OCI-LY1 (cell line): ENCODE measurements at regions not wholly inside any gene's neighbourhood (a gene's known extent, or its start where the extent isn't known, plus 50 kb on each side); places are given as distances from the start of the nearest gene placed in this dataset.

Experiments used
- H2AFZ ChIP-seq: fragments of 200-600 bp; sonication (generic), shearing (Covaris generic); 2 replicates; pipeline ENCODE4 v1.6.0; 2014; ENCODE audit warnings: antibody characterized with exemption, mild to moderate bottlenecking, low read length
- H3F3A ChIP-seq: fragments of 200-600 bp; sonication (generic), shearing (Covaris generic); 2 replicates; pipeline ENCODE4 v1.6.0; 2014; ENCODE audit warnings: mild to moderate bottlenecking, antibody characterized with exemption, low read length, moderate library complexity; ENCODE audit not compliant: insufficient read depth
- H3K27ac ChIP-seq: fragments of 200-600 bp; sonication (generic); 2 replicates; pipeline ENCODE4 v1.5.1; 2014; ENCODE audit warnings: low read length, mixed run types, mild to moderate bottlenecking, low read depth; ENCODE audit not compliant: poor library complexity, severe bottlenecking
- H3K27me3 ChIP-seq: fragments of 200-600 bp; sonication (generic); 2 replicates; pipeline ENCODE4 v1.6.0; 2014; ENCODE audit warnings: antibody characterized with exemption, mild to moderate bottlenecking, low read length, moderate library complexity; ENCODE audit not compliant: insufficient read depth
- H3K36me3 ChIP-seq: fragments of 200-600 bp; sonication (generic); 2 replicates; pipeline ENCODE4 v1.6.1; 2014; ENCODE audit warnings: mild to moderate bottlenecking, antibody characterized with exemption, low read length, moderate library complexity, mixed read lengths; ENCODE audit not compliant: insufficient read depth
- H3K4me1 ChIP-seq: fragments of 200-600 bp; sonication (generic); 2 replicates; pipeline ENCODE4 v1.5.1; 2014; ENCODE audit warnings: mild to moderate bottlenecking, low read length, moderate library complexity; ENCODE audit not compliant: insufficient read depth, severe bottlenecking
- H3K4me2 ChIP-seq: fragments of 200-600 bp; sonication (generic), shearing (Covaris generic); 2 replicates; pipeline ENCODE4 v1.6.1; 2014; ENCODE audit warnings: low read length
- H3K4me3 ChIP-seq: fragments of 200-600 bp; sonication (generic); 2 replicates; pipeline ENCODE4 v1.5.1; 2014; ENCODE audit warnings: low read length, low read depth, mild to moderate bottlenecking, mixed read lengths; ENCODE audit not compliant: poor library complexity, severe bottlenecking
- H3K79me2 ChIP-seq: fragments of 200-600 bp; shearing (Covaris generic); 2 replicates; pipeline ENCODE4 v1.6.1; 2016; ENCODE audit warnings: mixed run types, low read length, mixed read lengths; ENCODE audit not compliant: insufficient read depth
- H3K9ac ChIP-seq: fragments of 200-600 bp; sonication (generic), shearing (Covaris generic); 2 replicates; pipeline ENCODE4 v1.6.1; 2014; ENCODE audit warnings: mild to moderate bottlenecking, low read length, mixed read lengths
- H3K9me2 ChIP-seq: fragments of 200-600 bp; sonication (generic), shearing (Covaris generic); 2 replicates; pipeline ENCODE4 v1.6.1; 2014; ENCODE audit warnings: low read depth, mild to moderate bottlenecking, low read length, mixed read lengths
- H3K9me3 ChIP-seq: fragments of 200-600 bp; shearing (Covaris generic); 2 replicates; pipeline ENCODE4 v1.6.1; 2014; ENCODE audit warnings: low read length, mixed read lengths
- H4K20me1 ChIP-seq: fragments of 200-600 bp; sonication (generic), shearing (Covaris generic); 2 replicates; pipeline ENCODE4 v1.6.0; 2016; ENCODE audit warnings: mild to moderate bottlenecking, low read length; ENCODE audit not compliant: insufficient read depth
- EZH2 ChIP-seq: fragments of 200-600 bp; sonication (generic), shearing (Covaris generic); IDR thresholded peaks from 2 replicates; pipeline ENCODE4 v1.8.0; 2017; ENCODE audit warnings: borderline replicate concordance, mixed run types, mild to moderate bottlenecking, antibody characterized with exemption, low read length, moderate library complexity, mixed read lengths
- TF ChIP-seq, protein P1 (sequence below): fragments of 200-600 bp; sonication (generic), shearing (Covaris generic); IDR thresholded peaks from 2 replicates; pipeline ENCODE4 v1.5.1; 2017; ENCODE audit warnings: mild to moderate bottlenecking, antibody characterized with exemption, low read length, moderate library complexity, mixed read lengths

DNA sequence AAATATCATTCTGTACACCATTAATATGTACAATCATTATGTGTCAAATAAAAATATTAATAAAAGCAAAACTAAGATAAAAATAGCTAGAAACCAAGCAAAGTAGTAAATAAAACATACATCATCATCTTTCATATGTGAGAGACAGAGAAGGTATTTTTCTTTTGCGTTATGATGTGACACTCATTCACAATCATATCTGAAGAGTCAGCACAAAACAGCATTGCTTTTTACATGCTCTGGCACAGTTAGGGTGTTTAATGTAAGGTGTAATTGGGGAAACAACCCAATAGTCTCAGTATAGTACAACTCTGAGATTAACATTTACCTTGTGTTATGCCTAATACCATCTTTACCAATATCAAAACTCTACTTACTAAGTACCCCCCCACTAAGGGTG lies 376.6 kb downstream of the TMA16 start:
- no peak for TF ChIP-seq EZH2
- TF ChIP-seq, protein P1, sequence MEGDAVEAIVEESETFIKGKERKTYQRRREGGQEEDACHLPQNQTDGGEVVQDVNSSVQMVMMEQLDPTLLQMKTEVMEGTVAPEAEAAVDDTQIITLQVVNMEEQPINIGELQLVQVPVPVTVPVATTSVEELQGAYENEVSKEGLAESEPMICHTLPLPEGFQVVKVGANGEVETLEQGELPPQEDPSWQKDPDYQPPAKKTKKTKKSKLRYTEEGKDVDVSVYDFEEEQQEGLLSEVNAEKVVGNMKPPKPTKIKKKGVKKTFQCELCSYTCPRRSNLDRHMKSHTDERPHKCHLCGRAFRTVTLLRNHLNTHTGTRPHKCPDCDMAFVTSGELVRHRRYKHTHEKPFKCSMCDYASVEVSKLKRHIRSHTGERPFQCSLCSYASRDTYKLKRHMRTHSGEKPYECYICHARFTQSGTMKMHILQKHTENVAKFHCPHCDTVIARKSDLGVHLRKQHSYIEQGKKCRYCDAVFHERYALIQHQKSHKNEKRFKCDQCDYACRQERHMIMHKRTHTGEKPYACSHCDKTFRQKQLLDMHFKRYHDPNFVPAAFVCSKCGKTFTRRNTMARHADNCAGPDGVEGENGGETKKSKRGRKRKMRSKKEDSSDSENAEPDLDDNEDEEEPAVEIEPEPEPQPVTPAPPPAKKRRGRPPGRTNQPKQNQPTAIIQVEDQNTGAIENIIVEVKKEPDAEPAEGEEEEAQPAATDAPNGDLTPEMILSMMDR: no peak
- Histone ChIP-seq H3K79me2 (no peaks in the 10 kb centered on the region), H3K9me3 (no peaks in the 10 kb centered on the region), H3K27ac (no peak overlapping the region), H3F3A (no peaks in the 10 kb centered on the region), H3K4me2 (no peak overlapping the region), H3K4me1 (no peaks in the 10 kb centered on the region), H3K4me3 (no peak overlapping the region), H3K9me2 (no peaks in the 10 kb centered on the region), H4K20me1 (no peaks in the 10 kb centered on the region), H3K27me3 (no peaks in the 10 kb centered on the region), H3K36me3 (no peaks in the 10 kb centered on the region), H3K9ac (no peak overlapping the region), H2AFZ (no peak overlapping the region)

DNA sequence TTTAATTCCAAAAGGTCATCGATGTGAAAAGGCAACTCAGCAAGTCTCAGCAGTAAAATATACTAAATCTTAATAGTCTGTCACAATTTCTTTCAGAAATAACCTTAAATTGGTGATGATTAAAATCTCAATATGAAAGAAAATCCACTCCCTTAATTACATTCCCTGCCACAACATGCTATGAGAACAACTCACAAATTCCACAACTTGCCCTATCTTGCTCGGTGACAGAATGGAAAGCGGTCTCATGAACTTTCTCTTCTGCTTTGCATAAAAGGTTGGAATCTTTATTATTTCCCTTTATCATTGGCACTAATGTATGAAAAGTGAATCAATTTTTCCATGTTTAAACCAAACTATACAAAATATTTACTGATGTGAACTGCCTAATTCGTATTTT lies 380.8 kb downstream of the TMA16 start:
- Histone ChIP-seq H3K4me1 (no peaks in the 10 kb centered on the region), H3K4me3 (no peak overlapping the region), H3K9ac (no peak overlapping the region), H3F3A (no peaks in the 10 kb centered on the region), H3K4me2 (no peak overlapping the region), H3K27me3 (no peaks in the 10 kb centered on the region), H3K27ac (no peak overlapping the region), H2AFZ (no peak overlapping the region), H3K79me2 (no peaks in the 10 kb centered on the region), H3K9me2 (no peaks in the 10 kb centered on the region; the same call in 1 of the 2 replicates), H4K20me1 (no peaks in the 10 kb centered on the region), H3K36me3 (no peaks in the 10 kb centered on the region), H3K9me3 (no peaks in the 10 kb centered on the region)
- TF ChIP-seq, protein P1: no peak
- TF ChIP-seq EZH2: no peak

DNA sequence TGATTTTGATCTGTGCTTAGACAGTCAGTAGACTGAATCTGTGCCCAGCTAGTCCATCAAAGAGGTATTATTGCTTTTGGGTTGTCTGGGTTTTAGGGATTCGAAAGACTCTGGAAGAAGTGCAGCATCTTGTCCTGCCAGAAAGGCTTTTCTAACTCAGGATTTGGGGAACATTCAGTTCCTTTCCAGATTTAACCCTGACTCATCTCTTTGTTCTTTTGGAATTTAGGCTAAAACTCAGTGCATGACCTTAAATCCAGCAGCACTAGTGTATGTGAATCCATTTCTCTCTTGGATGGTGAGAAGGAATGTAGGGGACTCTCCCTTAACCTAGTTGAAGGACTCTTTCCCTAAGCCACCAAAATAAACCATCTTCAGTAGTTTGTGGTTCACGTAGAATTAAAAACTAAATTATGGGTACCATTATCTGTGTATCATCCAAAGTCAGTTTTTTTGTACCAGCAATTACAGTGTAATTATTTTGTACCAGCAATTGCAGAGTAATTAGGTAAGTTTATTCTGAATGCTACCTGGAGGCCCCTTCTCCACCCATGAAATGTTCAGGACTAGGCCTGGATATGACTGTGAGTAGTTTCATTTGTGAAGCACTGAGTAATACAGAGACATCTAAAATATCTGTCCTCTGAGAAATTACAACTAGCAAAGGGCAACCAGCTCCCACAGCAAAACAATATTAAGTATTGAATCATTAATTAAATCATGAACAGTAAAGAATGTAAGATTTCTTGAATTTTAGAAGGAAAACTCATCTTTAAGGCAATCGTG lies 384.0 kb downstream of the TMA16 start:
- TF ChIP-seq, protein P1: no peak
- TF ChIP-seq EZH2: no peak
- no peak overlapping the region for H3K4me3 ChIP-seq
- no peaks in the 10 kb centered on the region for H3K36me3 ChIP-seq
- no peak overlapping the region for H3K27ac ChIP-seq
- H3K4me2 ChIP-seq: no peak overlapping the region
- H3K9me2 ChIP-seq: no peaks in the 10 kb centered on the region; the same call in 1 of the 2 replicates
- no peaks in the 10 kb centered on the region for H4K20me1 ChIP-seq
- H3K27me3 ChIP-seq: no peaks in the 10 kb centered on the region
- no peak overlapping the region for H2AFZ ChIP-seq
- no peaks in the 10 kb centered on the region for H3K4me1 ChIP-seq
- H3F3A ChIP-seq: no peaks in the 10 kb centered on the region
- no peak overlapping the region for H3K9ac ChIP-seq
- no peaks in the 10 kb centered on the region for H3K9me3 ChIP-seq
- H3K79me2 ChIP-seq: no peaks in the 10 kb centered on the region
